H4 (cell line): ENCODE measurements at regions not wholly inside any gene's neighbourhood (a gene's known extent, or its start where the extent isn't known, plus 50 kb on each side); places are given as distances from the start of the nearest gene placed in this dataset.
"Not testable (repeated sequence)": the region's sequence is repeated elsewhere in the genome, so short reads cannot be mapped to it uniquely, and the experiment has no call there.

Experiments
- DNase-seq: peaks from one replicate; pipeline ENCODE4 v3.0.0-alpha.2; 2015; ENCODE audit warnings: low spot score

GRCh38 chr14:53216955-53217315 is 63.8 kb upstream of the DDHD1 start:
- DNase-seq, result not testable (repeated sequence)

GRCh38 chr14:53216478-53216877 is 63.4 kb upstream of the DDHD1 start:
- DNase-seq, result not testable (repeated sequence)

GRCh38 chr14:53215101-53215500 is 62.0 kb upstream of the DDHD1 start:
- no peak for DNase-seq

- no peak for DNase-seq
Observed at GRCh38 chr14:53214384-53214783, 61.3 kb upstream of the DDHD1 start.

- DNase-seq, result no peak
Observed at GRCh38 chr14:53213761-53214160, 60.6 kb upstream of the DDHD1 start.

GRCh38 chr14:53209370-53209769 is 56.2 kb upstream of the DDHD1 start:
- DNase-seq, result no peak
